ENCODE measurements at regions not wholly inside any gene's neighbourhood (a gene's known extent, or its start where the extent isn't known, plus 50 kb on each side); places are given as distances from the start of the nearest gene placed in this dataset.

- Histone ChIP-seq H3K4me3 (no peak overlapping the region), H3K27me3 (no peaks in the 10 kb centered on the region), H3K36me3 (no peaks in the 10 kb centered on the region), H3K27ac (no peak overlapping the region), H3K4me1 (no peaks in the 10 kb centered on the region), H3K9ac (ENCODE audit: low read depth in 2 of 2, low read length in 2 of 2) (no peak overlapping the region), H3K9me3 (no peaks in the 10 kb centered on the region)
- intact Hi-C loops (cut with DNase I), result no loop called here
- TF ChIP-seq CTCF (IDR thresholded peaks at IDR 0.05), result no peak
- no peak for DNase-seq
These were observed 786.7 kb upstream of the EPHA6 start for GRCh38 chr3:96027718-96028117.

- H3K27me3 ChIP-seq, result no peaks in the 10 kb centered on the region
- H3K27ac ChIP-seq, result no peak overlapping the region
- H3K4me1 ChIP-seq, result no peaks in the 10 kb centered on the region
- intact Hi-C loops (cut with DNase I), result no loop called here
- no peak overlapping the region for H3K9ac ChIP-seq (ENCODE audit: low read depth in 2 of 2, low read length in 2 of 2)
- H3K36me3 ChIP-seq, result no peaks in the 10 kb centered on the region
- H3K4me3 ChIP-seq, result no peak overlapping the region
- TF ChIP-seq CTCF (IDR thresholded peaks at IDR 0.05), result no peak
- DNase-seq, result no peak
- H3K9me3 ChIP-seq, result no peaks in the 10 kb centered on the region
These were observed 774.8 kb upstream of the EPHA6 start for GRCh38 chr3:96039632-96040031.

GRCh38 chr3:96059301-96059700 is 755.1 kb upstream of the EPHA6 start:
- TF ChIP-seq CTCF (IDR thresholded peaks at IDR 0.05), result no peak
- H3K36me3 ChIP-seq, result no peaks in the 10 kb centered on the region
- intact Hi-C loops (cut with DNase I), result no loop called here
- H3K9ac ChIP-seq (ENCODE audit: low read depth in 2 of 2, low read length in 2 of 2), result no peak overlapping the region
- H3K4me1 ChIP-seq, result no peaks in the 10 kb centered on the region
- DNase-seq, result no peak
- H3K27ac ChIP-seq, result no peak overlapping the region
- no peaks in the 10 kb centered on the region for H3K9me3 ChIP-seq
- H3K4me3 ChIP-seq, result no peak overlapping the region
- no peaks in the 10 kb centered on the region for H3K27me3 ChIP-seq

GRCh38 chr3:96069065-96069464 is 745.3 kb upstream of the EPHA6 start:
- Histone ChIP-seq H3K27me3 (no peaks in the 10 kb centered on the region), H3K4me1 (no peaks in the 10 kb centered on the region), H3K9ac (ENCODE audit: low read depth in 2 of 2, low read length in 2 of 2) (no peak overlapping the region), H3K9me3 (no peaks in the 10 kb centered on the region), H3K27ac (no peak overlapping the region), H3K36me3 (no peaks in the 10 kb centered on the region), H3K4me3 (no peak overlapping the region)
- no peak for DNase-seq
- no peak for TF ChIP-seq CTCF (IDR thresholded peaks at IDR 0.05)
- intact Hi-C loops (cut with DNase I), result no loop called here

GRCh38 chr3:96070678-96071077 is 743.7 kb upstream of the EPHA6 start:
- no peak for DNase-seq
- TF ChIP-seq CTCF (IDR thresholded peaks at IDR 0.05), result no peak
- Histone ChIP-seq H3K36me3 (no peaks in the 10 kb centered on the region), H3K4me1 (no peaks in the 10 kb centered on the region), H3K9ac (ENCODE audit: low read depth in 2 of 2, low read length in 2 of 2) (no peak overlapping the region), H3K27ac (no peak overlapping the region), H3K4me3 (no peak overlapping the region), H3K27me3 (no peaks in the 10 kb centered on the region), H3K9me3 (no peaks in the 10 kb centered on the region)
- intact Hi-C loops (cut with DNase I), result no loop called here

- no peak for DNase-seq
- no peak for TF ChIP-seq CTCF (IDR thresholded peaks at IDR 0.05)
- Histone ChIP-seq H3K9me3 (no peaks in the 10 kb centered on the region), H3K4me3 (no peak overlapping the region), H3K27ac (no peak overlapping the region), H3K27me3 (no peaks in the 10 kb centered on the region), H3K4me1 (no peaks in the 10 kb centered on the region), H3K9ac (ENCODE audit: low read depth in 2 of 2, low read length in 2 of 2) (no peak overlapping the region), H3K36me3 (no peaks in the 10 kb centered on the region)
- intact Hi-C loops (cut with DNase I), result no loop called here
These were observed 743.3 kb upstream of the EPHA6 start for GRCh38 chr3:96071097-96071496.
